ENCODE measurements at regions not wholly inside any gene's neighbourhood (a gene's known extent, or its start where the extent isn't known, plus 50 kb on each side); places are given as distances from the start of the nearest gene placed in this dataset.

DNA sequence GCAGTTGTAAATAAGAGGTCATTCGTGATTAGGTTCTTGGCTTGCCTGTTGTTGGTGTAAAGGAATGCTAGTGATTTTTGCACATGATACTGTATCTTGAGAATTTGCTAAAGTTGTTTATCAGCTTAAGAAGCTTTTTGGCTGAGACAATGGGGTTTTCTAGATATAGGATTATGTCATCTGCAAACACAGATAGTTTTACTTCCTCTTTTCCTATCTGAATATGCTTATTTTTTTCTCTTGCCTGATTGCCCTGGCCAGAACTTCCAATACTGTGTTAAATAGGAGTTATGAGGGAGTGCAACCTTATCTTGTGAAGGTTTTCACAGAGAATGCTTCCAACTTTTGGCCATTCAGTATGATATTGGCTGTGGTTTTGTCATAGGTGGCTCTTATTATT lies 576.1 kb upstream of the RGS18 start:
- Histone ChIP-seq H3K4me3 (ENCODE audit: severe bottlenecking) (no peak overlapping the region), H3K36me3 (ENCODE audit: low read depth) (no peaks in the 10 kb centered on the region), H3K4me1 (ENCODE audit: insufficient read depth, poor library complexity, severe bottlenecking) (no peaks in the 10 kb centered on the region), H3K27me3 (ENCODE audit: insufficient read depth, poor library complexity, severe bottlenecking) (no peaks in the 10 kb centered on the region), H3K27ac (ENCODE audit: poor library complexity, severe bottlenecking) (no peak overlapping the region), H3K9me3 (ENCODE audit: severe bottlenecking) (no peaks in the 10 kb centered on the region)
- TF ChIP-seq, protein P1, sequence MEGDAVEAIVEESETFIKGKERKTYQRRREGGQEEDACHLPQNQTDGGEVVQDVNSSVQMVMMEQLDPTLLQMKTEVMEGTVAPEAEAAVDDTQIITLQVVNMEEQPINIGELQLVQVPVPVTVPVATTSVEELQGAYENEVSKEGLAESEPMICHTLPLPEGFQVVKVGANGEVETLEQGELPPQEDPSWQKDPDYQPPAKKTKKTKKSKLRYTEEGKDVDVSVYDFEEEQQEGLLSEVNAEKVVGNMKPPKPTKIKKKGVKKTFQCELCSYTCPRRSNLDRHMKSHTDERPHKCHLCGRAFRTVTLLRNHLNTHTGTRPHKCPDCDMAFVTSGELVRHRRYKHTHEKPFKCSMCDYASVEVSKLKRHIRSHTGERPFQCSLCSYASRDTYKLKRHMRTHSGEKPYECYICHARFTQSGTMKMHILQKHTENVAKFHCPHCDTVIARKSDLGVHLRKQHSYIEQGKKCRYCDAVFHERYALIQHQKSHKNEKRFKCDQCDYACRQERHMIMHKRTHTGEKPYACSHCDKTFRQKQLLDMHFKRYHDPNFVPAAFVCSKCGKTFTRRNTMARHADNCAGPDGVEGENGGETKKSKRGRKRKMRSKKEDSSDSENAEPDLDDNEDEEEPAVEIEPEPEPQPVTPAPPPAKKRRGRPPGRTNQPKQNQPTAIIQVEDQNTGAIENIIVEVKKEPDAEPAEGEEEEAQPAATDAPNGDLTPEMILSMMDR (IDR thresholded peaks at IDR 0.05; ENCODE audit: poor library complexity, severe bottlenecking), result no peak
- DNase-seq (ENCODE audit: low spot score) (no peak), ATAC-seq (ENCODE audit: low read depth) (no peak)

DNA sequence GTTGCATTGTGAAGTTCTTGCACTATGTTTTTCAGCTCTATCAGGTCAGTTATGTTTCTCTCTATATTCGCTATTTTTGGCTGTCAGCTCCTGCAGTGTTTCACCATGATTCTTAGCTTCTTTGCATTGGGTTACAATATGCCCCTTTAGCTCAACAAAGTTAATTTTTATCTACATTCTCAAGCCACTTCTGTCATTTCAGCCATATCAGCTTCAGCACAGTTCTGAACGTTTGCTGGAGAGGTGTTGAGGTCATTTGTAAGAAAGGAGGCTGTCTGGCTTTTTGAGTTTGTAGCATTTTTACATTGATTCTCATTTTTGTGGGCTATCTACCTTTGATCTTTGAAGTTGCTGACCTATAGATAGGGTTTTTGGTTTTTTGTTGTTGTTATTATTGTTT lies 573.2 kb upstream of the RGS18 start:
- DNase-seq (ENCODE audit: low spot score) (no peak), ATAC-seq (ENCODE audit: low read depth) (no peak)
- TF ChIP-seq, protein P1 (IDR thresholded peaks at IDR 0.05; ENCODE audit: poor library complexity, severe bottlenecking), result no peak
- Histone ChIP-seq H3K27me3 (ENCODE audit: insufficient read depth, poor library complexity, severe bottlenecking) (no peaks in the 10 kb centered on the region), H3K4me3 (ENCODE audit: severe bottlenecking) (no peak overlapping the region), H3K36me3 (ENCODE audit: low read depth) (no peaks in the 10 kb centered on the region), H3K9me3 (ENCODE audit: severe bottlenecking) (no peaks in the 10 kb centered on the region), H3K27ac (ENCODE audit: poor library complexity, severe bottlenecking) (no peak overlapping the region), H3K4me1 (ENCODE audit: insufficient read depth, poor library complexity, severe bottlenecking) (no peaks in the 10 kb centered on the region)

DNA sequence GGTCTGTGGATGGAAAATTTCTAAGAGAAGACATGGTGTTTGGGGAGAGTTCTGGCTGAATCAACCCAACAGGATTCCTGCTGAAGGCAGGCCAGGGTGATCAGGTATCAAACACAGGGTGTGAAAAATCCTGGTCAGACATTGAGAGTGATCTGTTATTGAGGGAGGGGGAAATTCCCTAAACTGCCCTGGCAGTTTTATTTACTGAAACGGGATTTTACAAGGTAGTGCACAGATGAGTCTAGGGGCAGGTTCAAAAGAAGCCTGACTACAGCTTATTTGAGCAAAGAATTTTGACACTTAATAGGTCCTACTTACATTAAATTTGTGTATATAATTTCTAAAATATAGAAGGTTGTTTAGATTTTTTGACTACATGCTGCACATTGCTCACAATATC lies 569.4 kb upstream of the RGS18 start:
- ATAC-seq (ENCODE audit: low read depth), result no peak
- Histone ChIP-seq H3K27me3 (ENCODE audit: insufficient read depth, poor library complexity, severe bottlenecking) (no peaks in the 10 kb centered on the region), H3K4me3 (ENCODE audit: severe bottlenecking) (no peak overlapping the region), H3K9me3 (ENCODE audit: severe bottlenecking) (no peaks in the 10 kb centered on the region), H3K27ac (ENCODE audit: poor library complexity, severe bottlenecking) (no peak overlapping the region), H3K36me3 (ENCODE audit: low read depth) (no peaks in the 10 kb centered on the region), H3K4me1 (ENCODE audit: insufficient read depth, poor library complexity, severe bottlenecking) (no peaks in the 10 kb centered on the region)
- TF ChIP-seq, protein P1 (IDR thresholded peaks at IDR 0.05; ENCODE audit: poor library complexity, severe bottlenecking), result no peak
- no peak for DNase-seq (ENCODE audit: low spot score)

DNA sequence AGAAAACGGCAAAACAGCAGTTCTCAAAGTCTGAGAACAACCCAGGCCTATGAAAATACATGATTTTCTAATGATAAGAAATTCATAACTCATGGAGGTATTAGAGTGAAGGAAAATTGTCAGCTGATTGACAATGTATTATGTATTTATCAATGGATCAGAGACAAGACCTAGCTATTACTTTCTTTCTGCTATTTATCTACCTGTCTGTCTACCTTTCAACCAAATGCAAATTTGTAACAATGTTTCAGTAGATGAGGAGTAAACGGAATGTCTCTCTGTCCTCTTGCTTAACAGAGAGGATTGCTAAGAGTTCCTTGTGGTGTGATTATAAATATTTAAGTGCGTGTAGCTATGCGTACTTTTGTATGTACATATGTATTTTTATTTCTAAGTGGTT lies 568.7 kb upstream of the RGS18 start:
- no peaks in the 10 kb centered on the region for H3K36me3 ChIP-seq (ENCODE audit: low read depth)
- H3K4me1 ChIP-seq (ENCODE audit: insufficient read depth, poor library complexity, severe bottlenecking), result no peaks in the 10 kb centered on the region
- H3K27me3 ChIP-seq (ENCODE audit: insufficient read depth, poor library complexity, severe bottlenecking), result no peaks in the 10 kb centered on the region
- no peak for ATAC-seq (ENCODE audit: low read depth)
- no peak overlapping the region for H3K27ac ChIP-seq (ENCODE audit: poor library complexity, severe bottlenecking)
- no peaks in the 10 kb centered on the region for H3K9me3 ChIP-seq (ENCODE audit: severe bottlenecking)
- no peak for DNase-seq (ENCODE audit: low spot score)
- TF ChIP-seq, protein P1 (IDR thresholded peaks at IDR 0.05; ENCODE audit: poor library complexity, severe bottlenecking), result no peak
- no peak overlapping the region for H3K4me3 ChIP-seq (ENCODE audit: severe bottlenecking)

DNA sequence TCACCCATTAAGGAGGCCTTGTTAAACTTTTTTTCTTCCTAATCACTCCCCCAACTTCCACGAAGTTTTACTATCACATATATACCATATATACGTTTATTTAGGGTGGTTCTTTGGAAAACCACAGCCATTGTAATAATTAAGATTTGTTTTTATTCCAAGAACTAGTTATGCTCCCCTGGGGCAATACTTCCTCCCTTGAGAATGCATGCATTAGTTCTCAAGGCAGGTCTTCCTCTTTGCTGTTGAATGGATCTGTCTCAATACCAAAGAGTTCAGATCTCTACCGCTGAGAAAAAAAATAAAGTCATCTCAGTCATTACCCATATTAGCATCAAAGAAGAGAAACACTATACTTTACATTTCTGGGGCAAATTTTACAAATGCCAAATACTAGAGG lies 567.7 kb upstream of the RGS18 start:
- no peak for ATAC-seq (ENCODE audit: low read depth)
- H3K27me3 ChIP-seq (ENCODE audit: insufficient read depth, poor library complexity, severe bottlenecking), result no peaks in the 10 kb centered on the region
- H3K36me3 ChIP-seq (ENCODE audit: low read depth), result no peaks in the 10 kb centered on the region
- no peak overlapping the region for H3K4me3 ChIP-seq (ENCODE audit: severe bottlenecking)
- H3K9me3 ChIP-seq (ENCODE audit: severe bottlenecking), result no peaks in the 10 kb centered on the region
- DNase-seq (ENCODE audit: low spot score), result no peak
- H3K4me1 ChIP-seq (ENCODE audit: insufficient read depth, poor library complexity, severe bottlenecking), result no peaks in the 10 kb centered on the region
- no peak overlapping the region for H3K27ac ChIP-seq (ENCODE audit: poor library complexity, severe bottlenecking)
- TF ChIP-seq, protein P1 (IDR thresholded peaks at IDR 0.05; ENCODE audit: poor library complexity, severe bottlenecking), result no peak
